Right hindlimb (tissue), 1 donor: ENCODE measurements at regions not wholly inside any gene's neighbourhood (a gene's known extent, or its start where the extent isn't known, plus 50 kb on each side); places are given as distances from the start of the nearest gene placed in this dataset.
"Not testable (repeated sequence)": the region's sequence is repeated elsewhere in the genome, so short reads cannot be mapped to it uniquely, and the experiment has no call there.

Experiments used
- DNase-seq: peaks from one replicate; pipeline ENCODE4 v3.0.0-alpha.2; 2018

DNA sequence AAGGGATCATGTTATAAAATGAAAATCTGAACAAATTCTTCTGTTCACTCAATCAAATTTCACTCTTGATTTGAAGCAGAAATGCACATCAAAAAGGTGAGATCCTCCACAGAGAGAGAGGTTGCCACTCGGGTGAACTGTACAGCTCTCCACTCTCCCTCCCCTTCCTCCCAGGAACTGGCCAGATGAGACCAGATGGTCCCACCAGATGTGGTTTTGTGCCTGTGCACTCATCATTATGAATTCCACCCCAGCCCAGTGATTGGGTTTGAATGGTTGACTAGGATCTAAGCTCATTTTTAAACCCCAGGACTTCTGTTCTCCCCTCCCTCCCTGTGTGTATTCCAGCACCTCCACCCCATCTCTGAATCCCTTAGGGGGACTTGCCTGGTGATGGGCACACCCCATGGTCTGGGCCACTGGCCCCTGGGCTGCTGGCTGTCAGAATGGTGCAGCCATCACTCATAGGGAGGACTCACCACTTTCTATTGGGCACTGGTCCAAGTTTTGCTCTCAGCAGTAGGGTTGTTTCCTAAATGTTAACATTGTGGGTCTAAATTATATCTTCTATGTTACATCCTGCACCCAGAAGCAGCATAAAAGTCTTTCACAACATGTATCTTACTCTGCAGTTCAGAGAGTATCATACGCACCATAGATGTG is 393.1 kb downstream of the TNS3 start:
- DNase-seq, result no peak

DNA sequence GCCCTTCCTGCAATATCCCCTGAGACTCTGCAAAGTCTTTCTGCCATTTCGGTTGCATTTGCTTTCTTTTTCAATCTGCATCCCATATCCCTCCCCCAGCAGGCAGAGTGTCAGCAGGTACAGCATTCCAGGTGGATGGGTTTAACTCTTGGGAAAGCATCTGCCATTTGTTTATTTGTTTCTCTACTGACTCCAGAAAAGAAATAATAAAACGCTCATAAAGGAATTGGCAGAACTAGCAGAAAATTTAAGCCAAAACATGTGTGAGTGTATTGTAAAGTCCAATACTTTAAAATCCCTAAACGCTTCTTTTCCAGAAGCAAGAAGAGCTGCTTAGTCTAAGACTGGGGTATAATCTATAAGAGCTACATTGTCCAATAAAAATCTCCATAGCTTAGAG is 393.8 kb downstream of the TNS3 start:
- no peak for DNase-seq

DNA sequence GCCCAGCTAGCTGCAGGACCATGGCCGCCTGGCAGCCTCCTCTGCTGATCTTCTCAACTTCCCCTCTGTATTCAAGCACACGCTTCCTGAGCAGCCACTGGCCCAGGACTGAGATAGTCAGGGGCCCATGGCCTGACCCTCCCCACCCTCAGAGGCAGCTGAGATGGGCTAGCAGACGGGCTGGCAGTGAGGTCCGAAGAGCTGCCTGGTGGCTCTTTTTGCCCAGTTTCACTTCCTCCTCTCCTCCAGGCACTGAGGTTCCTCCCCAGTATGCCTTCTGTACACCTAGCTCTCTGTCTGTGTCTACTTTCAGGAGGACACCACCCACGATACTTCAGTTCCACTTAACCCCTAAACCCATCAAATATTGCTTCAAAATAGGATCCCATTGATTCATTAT is 395.6 kb downstream of the TNS3 start:
- no peak for DNase-seq

- no peak for DNase-seq
These were observed 396.1 kb downstream of the TNS3 start for GRCh38 chr7:47185839-47186238.

DNA sequence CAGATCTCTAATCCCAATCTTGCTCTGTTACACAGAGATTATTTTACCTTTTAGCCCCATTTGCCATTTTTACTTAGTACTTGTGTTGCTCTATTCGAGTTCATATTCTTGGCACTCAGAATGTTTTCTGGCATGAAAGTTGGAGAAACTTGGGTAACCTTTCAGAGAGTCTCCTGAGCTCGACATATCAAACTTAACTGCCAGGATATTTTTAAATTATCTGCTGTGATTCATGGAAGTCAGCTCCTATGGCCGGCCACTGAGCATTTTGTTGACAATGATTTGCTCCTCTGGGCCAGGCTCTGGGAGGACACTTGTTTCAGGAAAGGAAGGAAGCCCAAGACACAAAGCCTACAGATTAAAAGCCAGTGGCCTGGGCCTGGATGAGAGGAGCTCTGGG is 396.7 kb downstream of the TNS3 start:
- no peak for DNase-seq

- DNase-seq, result peak; percentile 76
These were observed 397.9 kb downstream of the TNS3 start for GRCh38 chr7:47183862-47184590.

GRCh38 chr7:47181746-47182361 is 400.1 kb downstream of the TNS3 start:
- DNase-seq, result peak; percentile 64

DNA sequence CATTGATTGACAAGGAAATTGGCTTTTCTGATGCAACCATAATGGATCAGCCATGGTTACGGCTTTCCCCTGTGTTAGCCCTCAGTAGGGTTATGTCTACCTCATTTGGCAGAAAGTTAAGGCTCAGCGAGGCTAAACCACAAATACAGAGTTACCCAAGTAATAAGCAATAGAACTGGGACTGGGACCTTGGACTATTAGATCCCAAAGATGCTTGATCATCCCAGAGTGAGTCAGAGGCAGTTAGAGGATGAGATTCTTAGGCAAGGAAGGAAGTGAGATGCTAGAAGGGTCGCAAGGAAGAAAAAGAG is 401.4 kb downstream of the TNS3 start:
- DNase-seq, result no peak

DNA sequence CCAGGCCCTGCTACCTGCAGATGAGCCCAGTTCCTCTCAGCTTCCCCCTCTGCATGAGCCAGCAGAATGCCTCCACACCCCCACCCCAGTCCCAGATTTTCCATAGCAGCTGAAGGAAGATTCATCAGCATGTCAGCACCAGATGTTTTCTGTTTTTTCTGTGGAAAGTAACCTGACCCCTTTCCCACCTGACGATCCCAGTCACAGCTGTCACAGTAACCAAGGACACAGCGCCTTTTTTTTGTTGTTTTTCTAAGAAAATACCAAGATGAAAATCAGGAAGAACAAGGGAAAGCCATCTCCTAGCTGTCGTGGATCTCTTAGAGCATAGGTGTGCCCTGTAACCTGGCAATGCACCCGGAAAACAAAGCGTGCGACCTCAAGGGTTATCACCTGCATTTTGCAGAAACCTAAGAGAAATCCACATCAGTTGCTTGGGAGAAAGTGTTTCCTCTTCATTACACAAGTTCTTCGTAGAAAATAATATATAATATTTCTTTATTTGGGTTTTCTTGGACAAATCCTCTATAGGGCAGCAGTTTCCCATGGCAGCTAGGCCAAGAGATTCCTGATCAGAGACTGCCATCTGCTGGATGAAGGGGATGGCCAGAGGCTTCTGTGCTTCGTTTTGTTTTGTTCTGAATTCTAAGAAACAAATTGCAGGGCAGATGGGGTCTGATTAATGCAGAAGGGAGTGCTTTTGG is 401.9 kb downstream of the TNS3 start:
- DNase-seq, result peak; percentile 85

GRCh38 chr7:47172602-47173539 is 409.0 kb downstream of the TNS3 start:
- not testable (repeated sequence) for DNase-seq

DNA sequence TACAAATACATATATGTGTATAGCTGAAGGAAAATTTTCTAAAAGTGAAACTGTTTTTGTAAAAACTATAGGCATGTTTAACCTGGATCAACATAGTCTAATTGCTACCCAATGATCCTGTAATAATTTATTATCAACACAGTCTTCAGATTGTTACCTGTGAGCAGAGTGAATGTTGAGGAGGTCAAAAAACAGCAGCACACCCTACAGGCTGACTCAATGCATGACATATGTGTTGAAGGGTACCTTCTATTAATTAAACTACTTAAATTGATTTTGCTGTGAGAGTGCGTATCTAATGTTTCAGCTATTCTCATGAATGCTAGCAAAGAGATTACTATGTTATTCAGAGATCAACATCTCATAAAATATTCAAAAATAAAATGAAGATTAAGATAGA is 411.4 kb downstream of the TNS3 start:
- no peak for DNase-seq

DNA sequence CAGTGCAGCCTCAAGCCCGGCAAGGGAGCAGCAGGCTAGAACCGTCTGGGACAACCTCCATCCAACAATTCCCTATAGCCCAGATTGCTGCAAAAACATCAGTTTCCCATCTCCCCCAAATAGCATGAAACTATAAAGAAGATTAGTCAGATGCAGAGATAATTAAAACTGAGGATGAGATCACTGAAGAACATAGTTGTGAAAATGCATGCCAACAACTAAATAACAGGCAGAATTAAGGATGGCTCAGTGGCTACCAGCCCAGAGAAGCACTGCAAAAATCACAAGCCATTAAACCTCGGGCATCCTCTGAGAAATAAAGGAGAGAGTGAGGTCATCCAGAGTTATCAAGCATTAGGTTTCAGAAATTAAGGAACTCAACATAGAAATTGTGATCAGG is 427.1 kb downstream of the TNS3 start:
- DNase-seq, result no peak

- no peak for DNase-seq
These were observed 428.3 kb downstream of the TNS3 start for GRCh38 chr7:47153576-47153975.

- no peak for DNase-seq
These were observed 428.9 kb downstream of the TNS3 start for GRCh38 chr7:47153058-47153457.

GRCh38 chr7:47152307-47152706 is 429.6 kb downstream of the TNS3 start:
- DNase-seq, result no peak

DNA sequence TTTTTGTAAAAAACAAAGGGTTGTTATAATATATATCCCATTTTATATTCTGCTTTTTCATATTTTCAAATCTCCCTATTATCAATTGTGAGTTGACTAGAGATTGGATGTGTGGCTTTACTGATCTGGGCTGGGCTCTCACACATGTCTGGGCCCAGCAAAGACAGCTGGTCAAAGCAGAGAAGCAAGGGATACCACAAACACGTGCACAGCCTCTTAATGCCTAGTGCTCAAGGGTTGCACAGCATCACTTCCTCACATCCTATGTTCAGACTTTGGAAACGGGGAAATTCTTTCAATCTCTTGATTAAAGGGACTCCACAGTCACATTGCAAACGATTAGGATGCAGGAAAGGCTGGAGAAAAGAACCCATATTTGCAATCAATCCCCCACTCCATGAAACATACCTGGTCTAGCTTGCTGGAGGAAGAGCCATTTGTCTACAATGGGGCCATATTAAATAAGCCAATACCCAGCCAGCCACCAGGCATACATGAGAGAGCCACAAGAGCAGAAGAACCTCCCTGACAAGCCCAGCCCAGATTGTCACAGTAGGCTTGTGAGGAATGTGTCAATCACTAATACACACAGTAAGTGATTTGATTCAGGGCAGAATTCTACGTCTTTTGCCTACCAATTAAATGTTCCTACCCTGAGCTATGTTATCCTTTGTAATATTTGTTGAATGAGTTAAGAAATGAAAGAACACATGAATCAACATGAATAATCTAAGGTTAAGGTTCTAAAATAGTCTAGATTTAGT is 431.2 kb downstream of the TNS3 start:
- DNase-seq, result no peak

GRCh38 chr7:47149971-47150370 is 431.9 kb downstream of the TNS3 start:
- no peak for DNase-seq

- no peak for DNase-seq
These were observed 432.6 kb downstream of the TNS3 start for GRCh38 chr7:47149208-47149839.

DNA sequence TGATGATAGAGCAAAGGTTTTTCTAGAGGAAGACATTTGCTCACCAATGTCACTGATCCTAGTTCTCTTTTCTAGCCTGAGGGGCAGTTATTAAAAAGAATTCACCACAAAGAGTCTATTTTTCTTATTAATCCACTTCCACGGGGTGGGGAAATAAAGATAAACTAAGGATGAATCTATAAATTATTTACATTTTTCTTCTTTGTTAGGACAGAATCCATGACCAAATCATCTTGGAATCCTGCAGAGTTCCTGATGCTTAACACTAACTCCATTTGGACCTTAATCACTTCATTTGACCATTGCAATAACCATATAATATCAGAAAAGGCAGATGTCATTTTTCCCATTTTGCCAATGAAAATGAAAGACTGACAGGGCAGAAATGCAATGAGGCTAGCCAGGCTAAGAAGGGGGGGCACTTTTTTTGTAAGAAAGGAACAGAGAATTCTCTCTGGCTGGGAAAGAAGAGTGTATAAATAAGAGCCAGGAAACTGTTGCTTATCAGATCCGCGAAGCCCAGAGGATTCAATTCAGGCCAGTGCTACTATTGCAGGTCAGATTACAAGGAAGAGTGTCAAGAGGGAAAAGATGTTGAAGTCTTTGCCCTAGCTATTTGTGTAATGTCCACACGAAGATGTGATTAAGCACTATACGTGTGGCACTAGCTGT is 433.2 kb downstream of the TNS3 start:
- no peak for DNase-seq

DNA sequence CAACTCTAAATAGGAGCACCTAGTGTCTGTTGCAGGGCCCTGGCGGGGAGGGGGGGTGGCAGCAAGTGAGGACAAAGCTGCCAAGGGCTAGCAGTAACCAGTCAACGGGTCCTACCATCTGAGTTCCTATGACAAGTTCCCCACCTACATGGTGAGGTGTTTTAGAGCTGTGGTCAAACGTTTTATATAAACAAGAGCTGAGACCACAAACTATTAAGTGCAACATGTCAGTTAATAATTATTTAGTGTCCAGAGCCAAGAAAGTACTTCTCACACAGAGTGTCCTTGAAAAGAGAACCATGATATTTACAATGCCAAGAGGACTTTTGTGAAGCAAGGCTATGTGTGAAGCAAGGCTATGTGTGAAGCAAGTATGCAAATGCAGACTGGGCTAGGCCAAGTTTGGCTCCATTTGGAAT is 434.7 kb downstream of the TNS3 start:
- no peak for DNase-seq

DNA sequence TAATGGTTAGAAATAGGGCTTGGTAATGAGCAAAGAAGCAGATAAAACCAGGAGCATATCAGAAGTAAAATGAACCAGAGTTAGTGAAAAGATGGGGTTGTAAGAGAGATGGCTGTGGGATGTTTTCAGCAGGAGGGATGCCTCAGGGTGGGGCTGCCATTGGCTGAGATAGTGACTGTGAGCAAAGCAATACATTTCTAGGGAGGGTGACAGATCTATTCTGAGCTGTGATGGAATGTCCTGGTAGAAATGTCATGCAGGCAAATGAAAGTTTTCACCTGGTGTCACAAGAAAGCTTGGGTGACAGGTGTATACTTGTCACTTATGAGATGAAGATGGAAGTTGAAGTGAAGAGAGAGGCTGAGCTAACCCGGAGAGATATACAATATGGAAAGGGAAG is 435.9 kb downstream of the TNS3 start:
- DNase-seq, result no peak
